ENCODE measurements at regions not wholly inside any gene's neighbourhood (a gene's known extent, or its start where the extent isn't known, plus 50 kb on each side); places are given as distances from the start of the nearest gene placed in this dataset.

- TF ChIP-seq CTCF (IDR thresholded peaks at IDR 0.05; ENCODE audit: borderline replicate concordance) = no peak
- Histone ChIP-seq H3K4me3 (no peak overlapping the region), H3K9me3 (replicated peaks) (peaks cover 9% of the 10 kb centered on the region), H3K27ac (replicated peaks) (no peak overlapping the region), H3K4me1 (peaks cover 4% of the 10 kb centered on the region), H3K36me3 (no peaks in the 10 kb centered on the region), H3K27me3 (ENCODE audit: low read depth) (no peaks in the 10 kb centered on the region)
- intact Hi-C loops (cut with micrococcal nuclease) = no loop called here
- DNase-seq = no peak
Measured at GRCh38 chr6:100998111-100998510, 117.0 kb upstream of the ASCC3 start.

DNA sequence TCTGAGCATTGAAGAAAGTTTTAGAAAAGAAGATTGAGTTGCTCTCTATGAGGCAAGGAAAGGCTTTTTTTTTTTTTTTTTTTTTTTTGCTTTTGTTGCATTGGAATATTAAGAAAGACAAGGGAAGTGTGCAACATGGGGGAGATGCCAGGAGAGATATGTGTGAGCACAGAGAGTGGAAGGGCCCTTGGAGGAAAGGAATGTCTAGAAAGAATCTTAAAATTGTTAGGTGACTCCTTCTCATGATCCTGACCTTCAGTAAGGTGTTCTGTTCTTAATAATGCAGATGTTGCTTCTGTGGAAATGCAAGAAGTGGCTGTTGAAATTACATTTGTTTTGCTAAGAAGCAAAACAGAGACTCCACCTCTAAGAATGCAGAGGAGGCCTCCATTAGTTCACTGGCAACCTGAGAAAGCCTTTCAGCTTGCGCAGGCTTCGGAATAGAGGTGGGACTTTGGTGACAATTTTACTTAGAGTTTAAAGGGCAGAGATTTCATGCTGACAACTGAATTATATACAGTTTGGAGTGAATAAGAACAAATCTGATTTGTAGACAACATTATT, 118.0 kb upstream of the ASCC3 start:
- DNase-seq = no peak

GRCh38 chr6:101000341-101000740, 119.2 kb upstream of the ASCC3 start:
- no peaks in the 10 kb centered on the region for H3K4me1 ChIP-seq
- no peak overlapping the region for H3K27ac ChIP-seq (replicated peaks)
- H3K36me3 ChIP-seq = no peaks in the 10 kb centered on the region
- intact Hi-C loops (cut with micrococcal nuclease) = no loop called here
- H3K9me3 ChIP-seq (replicated peaks) = peaks cover 25% of the 10 kb centered on the region
- TF ChIP-seq CTCF (IDR thresholded peaks at IDR 0.05; ENCODE audit: borderline replicate concordance) = no peak
- no peaks in the 10 kb centered on the region for H3K27me3 ChIP-seq (ENCODE audit: low read depth)
- no peak overlapping the region for H3K4me3 ChIP-seq
- no peak for DNase-seq

More for the DNA sequence above, 118.0 kb upstream of the ASCC3 start:
- Histone ChIP-seq H3K9me3 (replicated peaks) (peaks cover 19% of the 10 kb centered on the region), H3K27me3 (ENCODE audit: low read depth) (no peaks in the 10 kb centered on the region), H3K4me1 (peaks cover under 1% of the 10 kb centered on the region), H3K36me3 (no peaks in the 10 kb centered on the region), H3K4me3 (no peak overlapping the region), H3K27ac (replicated peaks) (no peak overlapping the region)
- no peak for TF ChIP-seq CTCF (IDR thresholded peaks at IDR 0.05; ENCODE audit: borderline replicate concordance)
- intact Hi-C loops (cut with micrococcal nuclease) = no loop called here

GRCh38 chr6:101001012-101001411, 119.9 kb upstream of the ASCC3 start:
- H3K4me3 ChIP-seq = no peak overlapping the region
- H3K36me3 ChIP-seq = no peaks in the 10 kb centered on the region
- TF ChIP-seq CTCF (IDR thresholded peaks at IDR 0.05; ENCODE audit: borderline replicate concordance) = no peak
- no peak for DNase-seq
- no peaks in the 10 kb centered on the region for H3K27me3 ChIP-seq (ENCODE audit: low read depth)
- intact Hi-C loops (cut with micrococcal nuclease) = no loop called here
- no peak overlapping the region for H3K27ac ChIP-seq (replicated peaks)
- no peaks in the 10 kb centered on the region for H3K4me1 ChIP-seq
- peaks cover 25% of the 10 kb centered on the region for H3K9me3 ChIP-seq (replicated peaks)

DNA sequence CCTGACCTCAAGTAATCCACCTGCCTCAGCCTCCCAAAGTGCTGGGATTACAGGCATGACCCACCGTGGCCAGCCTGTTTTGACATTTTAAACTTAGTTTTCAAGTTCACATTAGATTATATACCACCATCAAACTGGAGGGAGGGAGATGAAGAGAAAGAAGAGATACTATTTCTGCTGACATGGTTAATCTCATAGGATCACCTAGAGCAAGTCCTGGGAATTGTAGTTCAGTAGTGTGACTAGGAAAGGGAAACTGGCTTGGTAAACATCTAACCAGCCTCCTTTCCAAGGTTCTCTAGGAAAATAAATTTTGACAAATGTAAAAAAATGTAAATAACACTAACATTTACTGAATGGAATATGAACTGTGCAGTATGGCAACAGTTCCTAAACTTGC, 120.5 kb upstream of the ASCC3 start:
- no peak for DNase-seq
- no peak for TF ChIP-seq CTCF (IDR thresholded peaks at IDR 0.05; ENCODE audit: borderline replicate concordance)
- H3K9me3 ChIP-seq (replicated peaks) = peaks cover 25% of the 10 kb centered on the region
- H3K4me1 ChIP-seq = no peaks in the 10 kb centered on the region
- H3K27ac ChIP-seq (replicated peaks) = no peak overlapping the region
- no peaks in the 10 kb centered on the region for H3K36me3 ChIP-seq
- intact Hi-C loops (cut with micrococcal nuclease) = no loop called here
- H3K27me3 ChIP-seq (ENCODE audit: low read depth) = no peaks in the 10 kb centered on the region
- no peak overlapping the region for H3K4me3 ChIP-seq
